Stimulated activated CD8-positive, alpha-beta memory T cell treated with anti-CD3 and anti-CD28 coated beads, Interleukin-4, amount 100 ng/mL, for 4 hours (primary cell): ENCODE measurements at regions not wholly inside any gene's neighbourhood (a gene's known extent, or its start where the extent isn't known, plus 50 kb on each side); places are given as distances from the start of the nearest gene placed in this dataset.
A peak's percentile ranks its signal among the peaks of the same experiment; 100 is the strongest.

Experiments
- DNase-seq, 2 donors: peaks; one replicate each; pipeline ENCODE4 v3.0.0-alpha.2; 2020; ENCODE audit warnings: low read depth in 2 of 2, low spot score in 1 of 2

DNA sequence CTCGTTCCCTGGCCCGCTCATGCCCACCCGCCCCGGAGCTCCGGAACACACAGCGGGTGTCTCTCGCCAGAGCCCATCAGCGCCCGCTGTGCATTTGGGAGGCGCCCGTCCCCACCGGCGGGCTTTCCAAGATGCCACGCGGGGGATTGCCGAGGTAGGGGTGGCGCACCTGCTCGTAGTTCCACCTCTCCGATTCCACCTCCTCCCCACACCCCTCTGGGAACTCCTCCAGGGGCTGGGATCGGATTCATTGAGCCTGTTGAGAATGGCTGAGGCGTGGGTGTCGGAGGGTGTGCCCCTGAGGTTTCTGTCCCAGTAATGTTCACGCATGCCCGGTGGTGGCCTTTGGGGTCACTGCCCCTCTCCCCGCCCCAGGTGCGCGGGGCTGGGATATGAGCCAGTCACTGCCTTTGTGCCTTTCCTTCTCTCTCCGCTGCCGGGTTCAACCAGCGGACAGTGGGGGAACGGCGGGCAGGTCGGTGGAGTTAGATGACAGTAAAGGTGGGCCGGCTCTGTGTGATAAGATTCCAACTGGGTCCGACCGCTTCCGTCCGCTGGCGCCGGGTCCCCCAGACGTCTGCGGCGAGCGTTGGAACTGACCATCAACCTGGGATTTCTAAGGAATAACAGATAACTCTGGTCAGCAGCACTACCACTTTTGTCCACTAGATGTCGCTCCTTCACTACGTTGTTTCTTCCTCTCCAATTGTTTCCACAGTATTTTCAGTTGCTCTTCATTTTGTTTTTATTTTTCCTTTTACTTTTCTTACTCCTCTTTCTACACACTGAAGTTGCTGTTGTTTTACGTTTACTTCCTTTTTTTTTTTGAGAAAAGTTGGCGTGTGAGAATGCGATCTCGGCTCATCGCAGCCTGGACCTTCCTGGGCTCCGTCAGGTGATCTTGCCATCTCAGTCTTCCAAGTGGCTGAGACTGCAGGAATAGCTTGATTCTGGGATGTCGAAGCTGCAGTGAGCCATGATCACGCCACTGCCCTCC, 178.1 kb upstream of the ALG10B start:
- DNase-seq, result peak in 1 of 2 donors; percentile 38

DNA sequence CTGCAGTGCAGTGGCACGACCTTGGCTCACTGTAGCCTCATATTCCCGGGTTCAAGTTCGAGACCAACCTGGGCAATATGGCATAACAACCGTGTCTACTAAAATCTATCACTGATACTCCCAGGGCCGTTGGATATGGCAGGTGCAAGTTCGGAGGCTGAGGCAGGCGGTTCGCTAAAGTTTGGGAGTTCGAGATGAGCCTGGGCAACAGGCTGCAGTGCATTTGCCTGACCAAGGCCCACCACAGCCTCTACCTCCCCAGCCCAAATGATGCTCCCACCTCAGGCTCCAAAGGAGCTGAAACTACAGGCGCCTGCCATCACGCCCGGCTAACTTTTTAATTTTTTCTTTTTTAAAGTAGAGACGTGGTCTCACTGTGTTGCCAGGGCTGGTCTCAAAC, 177.1 kb upstream of the ALG10B start:
- DNase-seq, result no peak

DNA sequence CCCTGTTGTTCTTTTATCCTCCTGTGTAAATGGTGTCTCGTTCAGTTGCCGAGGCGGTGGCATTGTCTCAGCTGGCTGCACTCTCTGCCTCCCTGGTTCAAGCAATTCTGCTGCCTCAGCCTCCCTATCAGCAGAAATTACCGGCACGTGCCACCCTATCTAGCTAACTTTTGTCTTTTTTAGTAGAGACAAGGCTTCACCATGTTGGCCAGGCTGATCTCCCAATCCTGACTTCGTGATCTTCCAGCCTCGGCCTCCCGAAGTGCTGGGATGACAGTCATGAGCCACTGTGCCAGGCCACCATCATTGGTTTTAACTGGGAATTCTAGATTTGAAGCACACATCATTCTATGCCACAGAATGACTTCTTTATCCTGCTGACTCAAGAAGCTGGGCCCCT, 175.3 kb upstream of the ALG10B start:
- no peak for DNase-seq

DNA sequence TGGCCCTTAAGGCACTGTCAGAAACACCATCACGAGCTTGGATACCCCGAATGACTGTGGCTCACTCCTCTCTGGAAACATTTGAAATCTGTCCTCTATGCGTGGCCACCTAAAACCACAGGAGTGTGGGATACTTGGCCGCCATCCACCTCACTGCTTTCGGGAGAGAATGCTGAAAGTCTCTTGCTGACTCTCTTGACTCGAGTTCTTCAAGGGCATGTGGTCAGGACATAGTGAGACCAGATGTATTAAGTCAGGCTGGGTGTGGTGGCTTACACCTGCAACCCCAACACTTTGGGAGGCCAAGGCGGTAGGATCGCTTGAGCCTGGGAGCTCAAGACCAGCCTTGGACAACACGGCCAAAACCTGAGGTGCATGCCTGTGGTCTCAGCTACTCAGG, 174.7 kb upstream of the ALG10B start:
- no peak for DNase-seq

DNA sequence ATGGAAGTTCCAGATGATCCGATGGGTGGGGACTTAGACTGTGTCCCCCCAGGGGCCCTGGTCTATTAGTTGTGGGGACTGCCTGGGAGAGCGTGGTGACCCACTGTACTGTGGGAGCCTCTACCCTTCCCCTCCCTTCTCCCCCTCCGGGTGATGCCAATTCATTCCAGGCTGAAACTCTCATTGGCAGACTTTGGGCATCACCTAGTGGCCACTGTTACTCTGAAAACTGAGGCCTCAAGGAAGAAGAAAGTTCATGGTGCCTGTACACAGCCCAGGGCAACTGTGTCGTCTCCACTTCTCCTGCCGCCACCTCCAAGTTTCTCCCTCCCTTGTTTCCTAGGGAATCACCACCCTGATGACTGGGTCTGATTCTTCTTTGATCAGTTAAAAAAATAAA, 173.6 kb upstream of the ALG10B start:
- no peak for DNase-seq

DNA sequence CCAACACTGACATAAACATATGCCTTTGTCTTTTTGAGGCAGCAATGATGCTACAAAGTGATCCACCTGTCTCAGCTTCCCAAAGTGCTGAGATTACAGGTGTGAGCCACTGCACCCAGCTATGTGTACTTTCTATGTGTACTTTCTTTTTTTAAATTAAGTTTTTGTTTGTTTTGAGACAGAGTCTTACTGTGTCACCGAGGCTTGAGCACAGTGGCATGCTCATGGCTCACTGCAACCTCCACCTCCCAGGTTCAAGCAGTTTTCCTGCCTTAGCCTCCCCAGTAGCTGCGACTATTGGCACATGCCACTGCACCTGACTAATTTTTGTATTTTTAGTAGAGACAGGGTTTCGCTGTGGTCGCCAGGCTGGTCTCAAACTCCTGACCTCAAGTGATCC, 172.5 kb upstream of the ALG10B start:
- no peak for DNase-seq

DNA sequence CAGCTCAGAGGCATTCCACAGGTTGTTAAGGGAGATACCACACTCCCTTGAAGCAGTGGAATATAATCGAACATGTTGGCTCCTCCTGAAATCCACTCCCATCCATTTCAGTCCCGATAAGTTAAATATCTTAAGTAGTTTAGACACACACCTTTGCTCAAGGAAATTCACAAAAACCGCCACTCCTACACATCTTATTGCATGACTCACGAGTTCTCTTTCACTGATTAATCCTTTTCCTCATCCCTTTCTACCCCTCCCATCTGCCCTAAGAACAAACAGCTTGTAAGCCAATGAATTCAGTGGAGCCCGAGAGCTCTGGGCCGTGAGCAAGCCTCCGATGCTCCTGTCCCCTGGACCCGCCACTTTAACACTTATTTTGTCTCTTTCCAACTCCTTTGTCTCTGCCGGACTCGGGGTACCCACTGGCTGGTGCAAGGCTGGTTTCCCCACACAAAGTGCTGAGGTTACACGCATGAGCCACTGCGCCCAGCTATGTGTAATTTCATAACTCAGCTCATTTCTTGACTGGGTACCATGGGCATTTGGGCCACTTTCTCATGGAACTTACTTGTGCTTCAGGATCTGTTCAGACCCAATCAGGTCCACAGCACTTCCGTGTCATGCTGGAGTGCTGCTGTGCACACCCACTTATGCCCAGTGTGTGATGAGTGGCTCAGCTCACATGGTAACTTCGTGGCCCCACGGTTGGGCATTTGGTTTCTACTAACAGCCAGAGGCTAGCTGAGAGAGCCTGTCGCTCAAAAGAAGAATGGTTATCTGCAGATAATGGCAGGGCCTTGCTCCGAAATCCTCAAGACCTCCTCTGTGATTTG, 171.8 kb upstream of the ALG10B start:
- DNase-seq, result no peak

DNA sequence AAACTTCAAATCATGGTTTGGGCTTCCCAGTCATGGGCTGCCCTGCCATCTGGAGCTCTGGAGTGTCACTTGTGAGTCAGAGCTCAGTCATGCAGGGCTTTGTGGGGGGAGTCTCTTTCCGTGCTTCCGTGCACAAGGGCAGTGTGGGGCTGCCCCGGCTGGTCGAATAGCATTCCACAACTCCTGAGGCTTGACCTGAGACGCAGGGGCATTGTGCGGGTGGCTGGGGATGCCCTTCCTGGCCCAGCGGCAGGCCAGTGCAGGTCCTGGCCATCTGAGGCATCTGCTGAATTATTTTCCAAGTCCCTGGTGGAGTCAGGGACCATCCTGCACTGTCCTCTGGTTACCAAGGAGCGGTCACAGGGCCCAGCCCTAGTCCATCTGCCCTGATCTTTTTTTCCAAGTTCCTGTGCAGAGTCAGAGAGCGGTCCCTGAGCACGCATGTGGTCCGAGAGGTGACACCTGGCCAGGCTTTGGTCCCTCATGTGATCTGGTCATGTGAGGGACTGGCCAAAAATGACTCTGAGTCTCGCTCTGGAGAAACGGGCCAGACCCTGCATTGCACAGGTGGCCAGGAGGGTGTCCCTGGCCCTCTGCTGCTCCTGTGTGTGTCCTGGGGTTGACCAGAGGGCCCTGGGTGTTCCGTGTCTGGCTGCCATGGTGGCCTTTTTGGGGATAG, 167.0 kb upstream of the ALG10B start:
- no peak for DNase-seq

DNA sequence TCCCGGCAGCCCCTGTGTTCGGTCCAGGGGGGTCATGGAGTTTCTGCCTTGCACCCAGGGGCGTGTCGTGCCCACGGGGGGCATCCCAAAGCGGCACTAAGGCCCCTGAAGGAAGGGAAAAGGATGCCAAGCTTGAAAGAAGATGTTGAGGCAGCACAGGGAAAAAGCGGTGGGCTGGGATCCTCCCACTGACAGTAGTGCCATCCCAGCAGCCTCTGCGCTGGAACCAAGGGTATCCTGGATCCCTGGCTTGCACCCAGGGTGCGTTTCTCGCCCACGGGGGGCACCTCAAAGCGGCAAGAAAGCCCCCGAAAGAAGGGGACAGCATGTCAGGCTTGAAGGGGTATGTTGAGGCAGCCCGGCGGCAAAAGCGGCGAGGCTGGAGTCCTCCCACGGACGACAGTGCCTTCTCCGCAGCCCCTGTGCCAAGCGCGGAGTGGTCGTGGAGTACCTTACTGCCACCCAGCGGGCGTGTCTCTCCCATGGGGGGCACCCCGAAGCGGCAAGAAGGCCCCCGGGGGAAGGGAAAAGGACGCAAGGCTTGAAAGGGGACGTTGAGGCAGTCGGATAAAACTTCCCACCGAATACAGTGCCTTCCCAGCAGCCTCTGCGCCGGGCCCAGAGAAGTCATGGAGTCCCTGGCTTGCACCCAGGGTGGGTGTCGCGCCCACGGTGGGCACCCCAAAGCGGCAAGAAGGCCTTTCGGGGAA, 164.4 kb upstream of the ALG10B start:
- no peak for DNase-seq

DNA sequence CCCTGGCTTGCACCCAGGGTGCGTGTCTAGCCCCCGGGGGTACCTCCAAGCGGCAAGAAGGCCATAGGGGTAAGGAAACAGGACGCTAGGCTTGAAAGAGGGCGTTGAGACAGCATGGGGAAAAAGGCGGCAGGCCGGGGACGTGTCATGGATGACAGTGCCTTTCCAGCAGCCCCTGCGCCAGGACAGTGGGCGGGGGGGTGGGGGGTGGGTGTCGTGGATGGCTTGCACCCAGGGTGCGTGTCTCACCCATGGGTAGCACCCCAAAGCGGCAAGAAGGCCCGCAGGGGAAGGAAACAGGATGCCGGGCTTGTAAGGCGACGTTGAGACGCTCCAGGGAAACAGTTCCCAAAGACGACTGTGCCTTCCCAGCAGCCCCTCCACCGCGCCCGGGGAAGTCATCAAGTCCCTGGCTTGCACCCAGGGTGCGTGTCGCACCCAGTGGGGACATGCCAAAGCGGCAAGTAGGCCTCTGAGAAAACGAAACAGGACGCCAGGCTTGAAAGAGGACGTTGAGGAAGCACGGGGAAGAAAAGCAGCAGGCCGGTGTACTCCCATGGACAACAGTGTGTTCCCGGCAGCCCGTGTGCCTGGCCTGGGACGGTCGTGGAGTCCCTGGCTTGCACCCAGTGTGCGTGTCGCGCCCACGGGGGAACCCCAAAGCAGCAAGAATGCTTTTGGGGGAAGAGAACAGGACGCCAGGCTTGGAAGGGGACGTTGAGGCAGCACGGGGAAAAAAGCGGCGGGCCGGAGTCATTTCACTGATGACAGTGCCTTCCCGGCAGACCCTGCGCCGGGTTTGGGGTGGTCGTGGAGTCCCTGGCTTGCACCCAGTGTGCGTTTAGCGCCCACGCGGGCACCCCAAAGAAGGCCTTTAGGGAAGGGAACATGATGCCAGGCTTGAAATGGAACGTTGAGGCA, 163.5 kb upstream of the ALG10B start:
- no peak for DNase-seq

DNA sequence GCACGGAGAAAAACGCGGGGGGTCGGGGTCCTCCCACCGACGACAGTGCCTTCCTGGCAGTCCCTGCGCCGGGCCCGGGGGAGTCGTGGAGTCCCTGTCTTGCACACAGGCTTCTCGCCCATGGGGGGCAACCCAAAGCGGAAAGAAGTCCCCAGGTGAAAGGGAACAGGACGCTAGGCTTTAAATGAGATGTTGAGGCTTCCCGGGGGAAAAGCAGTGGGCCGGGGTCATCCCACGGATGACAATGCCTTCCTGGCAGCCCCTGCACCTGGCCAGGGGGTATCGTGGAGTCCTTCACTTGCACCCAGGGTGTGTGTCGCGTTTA, 162.9 kb upstream of the ALG10B start:
- no peak for DNase-seq

DNA sequence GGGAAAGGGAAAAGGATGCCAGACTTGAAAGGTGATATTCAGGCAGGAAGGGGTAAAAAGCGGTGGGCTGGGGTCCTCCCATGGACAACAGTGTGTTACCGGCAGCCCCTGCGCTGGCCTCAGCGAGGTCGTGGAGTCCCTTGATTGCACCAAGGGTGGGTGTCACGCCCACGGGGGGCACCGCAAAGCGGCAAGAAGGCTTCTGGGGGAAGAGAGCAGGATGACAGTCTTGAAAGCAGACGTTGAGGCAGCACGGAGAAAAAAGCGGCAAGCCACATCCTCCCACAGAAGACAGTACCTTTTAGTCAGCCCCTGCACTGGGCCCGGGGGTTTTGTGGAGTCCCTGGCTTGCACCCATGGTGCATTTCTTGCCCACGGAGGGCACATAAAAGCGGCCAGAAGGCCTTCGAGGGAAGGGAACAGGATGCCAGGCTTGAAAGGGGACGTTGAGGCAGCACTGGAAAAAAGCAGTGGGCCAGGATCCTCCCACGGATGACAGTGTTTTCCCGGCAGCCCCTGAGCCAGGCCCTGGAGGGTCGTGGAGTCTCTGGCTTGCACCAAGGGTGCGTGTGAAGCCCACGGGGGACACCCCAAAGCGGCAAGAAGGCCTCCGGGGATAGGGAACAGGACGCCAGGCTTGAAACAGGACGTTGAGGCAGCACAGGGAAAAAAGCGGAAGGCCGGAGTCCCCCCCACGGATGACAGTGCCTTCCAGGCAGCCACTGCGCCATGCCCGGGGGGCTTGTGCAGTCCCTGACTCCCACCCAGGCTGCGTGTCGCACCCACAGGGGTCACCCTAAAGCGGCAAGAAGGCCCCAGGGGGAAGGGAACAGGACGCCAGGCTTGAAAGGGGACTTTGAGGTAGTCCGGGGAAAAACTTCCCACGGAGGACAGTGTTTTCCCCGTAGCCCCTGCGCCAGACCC, 162.2 kb upstream of the ALG10B start:
- DNase-seq, result no peak

DNA sequence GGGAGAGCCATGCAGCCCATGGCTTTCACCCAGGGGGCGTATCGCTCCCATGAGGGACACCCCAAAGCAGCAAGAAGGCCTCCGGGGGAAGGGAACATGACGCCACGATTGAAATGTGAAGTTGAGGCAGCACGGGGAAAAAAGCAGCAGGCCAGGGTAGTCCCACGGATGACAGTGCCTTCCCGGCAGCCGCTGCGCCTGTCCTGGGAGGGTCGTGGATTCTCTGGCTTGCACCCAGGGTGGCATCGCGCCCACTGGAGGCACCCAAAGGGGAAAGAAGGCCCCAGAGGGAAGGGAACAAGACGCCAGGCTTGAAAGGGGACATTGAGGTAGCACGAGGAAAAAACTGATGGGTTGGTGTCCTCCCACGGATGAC, 161.6 kb upstream of the ALG10B start:
- no peak for DNase-seq

DNA sequence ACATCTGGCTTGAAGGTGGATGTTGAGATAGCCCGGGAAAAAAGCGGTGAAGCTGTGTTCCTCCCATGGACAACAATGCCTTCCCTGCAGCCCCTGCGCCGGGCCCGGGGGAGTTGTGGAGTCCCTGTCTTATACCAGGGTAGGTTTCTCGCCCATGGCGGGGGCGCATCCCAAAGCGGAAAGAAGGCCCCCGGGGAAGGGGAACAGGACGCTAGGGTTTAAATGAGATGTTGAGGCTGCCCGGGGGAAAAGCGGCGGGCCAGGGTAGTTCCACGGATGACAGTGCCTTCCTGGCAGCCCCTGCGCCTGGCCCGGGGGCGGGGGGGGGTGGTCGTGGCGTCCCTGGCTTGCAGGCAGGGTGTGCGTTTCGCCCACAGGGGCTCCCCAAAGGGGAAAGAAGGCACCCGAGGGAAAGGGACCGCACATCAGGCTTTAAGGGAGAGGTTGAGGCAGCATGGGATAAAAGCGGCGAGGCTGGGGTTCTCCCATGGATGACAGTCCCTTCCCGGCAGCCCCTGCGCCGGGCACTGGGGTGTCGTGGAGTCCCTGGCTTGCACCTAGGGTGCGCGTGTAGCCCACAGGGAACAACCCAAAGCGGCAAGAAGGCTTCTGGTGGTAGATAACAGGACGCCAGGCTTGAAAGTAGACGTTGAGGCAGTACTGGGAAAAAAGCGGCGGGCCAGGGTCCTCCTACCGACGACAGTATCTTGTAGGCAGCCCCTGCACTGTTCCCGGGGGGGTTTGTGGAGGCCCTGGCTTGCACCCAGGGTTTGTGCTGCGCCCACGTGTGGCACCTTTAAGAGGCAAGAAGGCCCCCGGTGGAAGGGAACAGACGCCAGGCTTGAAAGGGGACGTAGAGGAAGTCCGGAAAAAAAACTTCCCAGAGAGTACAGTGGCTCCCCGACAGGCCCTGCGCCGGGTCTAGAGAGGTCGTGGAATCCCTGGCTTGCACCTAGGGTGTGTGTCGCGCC, 160.8 kb upstream of the ALG10B start:
- DNase-seq, result no peak

DNA sequence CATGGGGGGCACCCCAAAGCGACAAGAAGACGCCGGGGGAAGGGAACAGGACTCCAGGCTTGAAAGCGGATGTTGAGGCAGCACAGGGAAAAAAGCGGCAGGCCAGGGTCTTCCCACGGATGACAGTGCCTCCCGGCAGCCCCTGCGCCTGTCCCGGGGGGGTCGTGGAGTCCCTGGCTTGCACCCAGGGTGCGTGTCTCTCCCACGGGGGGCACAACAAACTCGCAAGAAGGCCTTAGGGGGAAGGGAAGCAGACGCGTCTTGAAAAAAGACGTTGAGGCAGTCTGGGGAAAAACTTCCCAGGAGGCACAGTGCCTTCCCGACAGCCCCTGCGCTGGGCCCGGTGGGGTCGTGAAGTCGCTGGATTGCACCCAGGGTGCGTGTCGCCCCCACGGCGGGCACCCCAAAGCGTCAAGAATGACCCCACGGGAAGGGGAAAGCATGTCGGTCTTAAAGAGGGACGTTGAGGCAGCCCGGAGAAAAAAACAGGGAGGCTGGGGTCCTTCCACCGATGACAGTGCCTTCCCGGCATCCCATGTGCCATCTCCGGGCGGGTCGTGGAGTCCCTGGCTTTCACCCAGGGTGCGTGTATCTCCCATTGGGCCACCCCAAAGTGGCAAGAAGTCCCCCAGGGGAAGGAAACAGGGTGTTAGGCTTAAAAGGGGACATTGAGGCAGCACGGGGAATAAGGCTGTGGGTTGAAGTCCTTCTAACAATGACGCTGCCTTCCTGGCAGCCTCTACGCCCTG, 159.9 kb upstream of the ALG10B start:
- DNase-seq, result no peak

DNA sequence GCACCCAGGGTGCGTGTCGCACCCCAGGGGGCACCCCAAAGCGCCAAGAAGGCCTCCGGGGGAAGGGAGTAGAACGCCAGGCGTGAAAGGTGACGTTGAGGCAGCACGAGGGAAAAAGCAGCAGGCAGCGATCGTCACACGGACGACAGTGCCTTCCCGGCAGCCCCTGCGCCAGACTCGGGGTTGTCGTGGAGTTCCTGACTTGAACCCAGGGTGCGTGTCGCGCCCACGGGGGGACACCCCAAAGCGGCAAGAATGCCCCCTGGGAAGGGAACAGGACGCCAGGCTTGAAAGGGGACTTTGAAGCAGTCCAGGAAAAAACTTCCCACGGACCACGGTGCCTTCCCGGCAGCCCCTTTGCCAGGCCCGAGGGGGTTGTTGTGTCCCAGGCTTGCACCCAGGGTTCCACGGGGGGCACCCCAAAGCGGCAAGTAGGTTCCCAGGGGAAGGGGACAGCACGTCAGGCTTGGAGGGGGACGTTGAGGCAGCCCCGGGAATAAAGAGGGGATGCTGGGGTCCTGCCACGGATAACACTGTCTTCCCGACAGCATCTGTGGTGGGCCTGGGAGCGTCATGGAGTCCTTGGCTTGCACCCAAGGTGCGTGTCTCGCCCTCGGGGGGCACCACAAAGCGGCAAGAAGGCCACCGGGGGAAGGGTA, 159.2 kb upstream of the ALG10B start:
- no peak for DNase-seq
